GM23338 (cell line): ENCODE measurements at regions not wholly inside any gene's neighbourhood (a gene's known extent, or its start where the extent isn't known, plus 50 kb on each side); places are given as distances from the start of the nearest gene placed in this dataset.

ENCODE experiments used
- ATAC-seq: fragments of 200-7000 bp; cut with Tn5 transposase; 3 replicates; pipeline ENCODE4 v1.9.1; 2020
- DNase-seq: peaks from one replicate; pipeline ENCODE4 v3.0.0-alpha.2; 2015; ENCODE audit warnings: low spot score
- H2AFZ ChIP-seq: fragments of 200-600 bp; sonication (generic); 2 replicates; pipeline ENCODE4 v1.8.0; 2016; ENCODE audit warnings: antibody characterized with exemption, mild to moderate bottlenecking, moderate library complexity
- H3F3A ChIP-seq: fragments of 200-600 bp; sonication (generic); replicated peaks from 2 replicates; pipeline ENCODE4 v1.8.0; 2017; ENCODE audit warnings: antibody characterized with exemption, mixed run types, low read depth
- H3K27ac ChIP-seq: fragments of 200-600 bp; sonication (generic); 2 replicates; pipeline ENCODE4 v1.6.1; 2016; ENCODE audit warnings: low read depth
- H3K27me3 ChIP-seq: fragments of 200-600 bp; sonication (generic); 2 replicates; pipeline ENCODE4 v1.8.0; 2016; ENCODE audit warnings: mild to moderate bottlenecking, mixed run types, moderate library complexity; ENCODE audit not compliant: insufficient read depth
- H3K36me3 ChIP-seq: fragments of 200-600 bp; sonication (generic); 2 replicates; pipeline ENCODE4 v1.8.0; 2016; ENCODE audit warnings: mild to moderate bottlenecking; ENCODE audit not compliant: insufficient read depth
- H3K4me1 ChIP-seq: fragments of 200-600 bp; sonication (generic); 2 replicates; pipeline ENCODE4 v1.8.0; 2016; ENCODE audit warnings: mild to moderate bottlenecking, moderate library complexity; ENCODE audit not compliant: insufficient read depth
- H3K4me2 ChIP-seq: fragments of 200-600 bp; sonication (generic); 2 replicates; pipeline ENCODE4 v1.7.1; 2017; ENCODE audit warnings: mixed run types
- H3K4me3 ChIP-seq: fragments of 200-600 bp; sonication (generic); 2 replicates; pipeline ENCODE4 v1.6.1; 2016; ENCODE audit warnings: mixed run types
- H3K79me2 ChIP-seq: fragments of 200-600 bp; sonication (generic); replicated peaks from 2 replicates; pipeline ENCODE4 v1.8.0; 2017; ENCODE audit warnings: mild to moderate bottlenecking; ENCODE audit not compliant: insufficient read depth
- H3K9me2 ChIP-seq: fragments of 200-600 bp; sonication (generic); 2 replicates; pipeline ENCODE4 v1.8.0; 2017; ENCODE audit not compliant: insufficient read depth
- H4K20me1 ChIP-seq: fragments of 200-600 bp; sonication (generic); replicated peaks from 2 replicates; pipeline ENCODE4 v1.8.0; 2017; ENCODE audit warnings: mild to moderate bottlenecking; ENCODE audit not compliant: insufficient read depth
- H3K27ac Mint-ChIP-seq: 2 replicates; pipeline ENCODE4 v1.8.0; 2020; ENCODE audit warnings: inconsistent platforms, mild to moderate bottlenecking, moderate library complexity, mixed read lengths
- H3K27me3 Mint-ChIP-seq: 3 replicates; pipeline ENCODE4 v1.8.0; 2022; ENCODE audit warnings: low read depth, mild to moderate bottlenecking, moderate library complexity, mixed read lengths, inconsistent platforms; ENCODE audit not compliant: insufficient read depth, poor library complexity
- H3K36me3 Mint-ChIP-seq: 3 replicates; pipeline ENCODE4 v1.8.0; 2021; ENCODE audit warnings: low read depth, mild to moderate bottlenecking, inconsistent platforms, moderate library complexity, mixed read lengths
- H3K4me1 Mint-ChIP-seq: 3 replicates; pipeline ENCODE4 v1.8.0; 2020; ENCODE audit warnings: mild to moderate bottlenecking, inconsistent platforms, mixed read lengths
- H3K4me3 Mint-ChIP-seq: 3 replicates; pipeline ENCODE4 v1.8.0; 2021; ENCODE audit warnings: moderate library complexity, mild to moderate bottlenecking, inconsistent platforms, mixed read lengths
- H3K9me3 Mint-ChIP-seq: 3 replicates; pipeline ENCODE4 v1.8.0; 2020; ENCODE audit warnings: moderate library complexity, mild to moderate bottlenecking, inconsistent platforms, mixed read lengths
- CREB1 ChIP-seq: fragments of 250-450 bp; sonication (Bioruptor Pico); IDR thresholded peaks from 2 replicates; pipeline ENCODE4 v1.5.0; 2020; ENCODE audit warnings: low read depth, mild to moderate bottlenecking, moderate library complexity
- CTCF ChIP-seq, 2 experiments: fragments of 200-600 bp in 1 of 2; sonication (generic) in 1 of 2; conservative IDR thresholded peaks; 2 replicates each; pipeline versions ENCODE4 v1.5.1 to v1.6.1; 2016 to 2017; ENCODE audit warnings: antibody characterized with exemption in 2 of 2, low read depth in 2 of 2, mild to moderate bottlenecking in 2 of 2, moderate library complexity in 1 of 2
- ETS1 ChIP-seq: IDR thresholded peaks from 2 replicates; pipeline ENCODE4 v1.6.1; 2016; ENCODE audit warnings: antibody characterized with exemption
- EZH2 ChIP-seq: fragments of 200-600 bp; sonication (generic); IDR thresholded peaks from one replicate; pipeline ENCODE4 v1.8.0; 2017; ENCODE audit warnings: antibody characterized with exemption, mild to moderate bottlenecking, low read depth; ENCODE audit not compliant: unreplicated experiment
- EZH2phosphoT487 ChIP-seq: fragments of 200-600 bp; sonication (generic); IDR thresholded peaks from one replicate; pipeline ENCODE4 v1.8.1; 2018; ENCODE audit warnings: antibody characterized with exemption; ENCODE audit not compliant: unreplicated experiment
- JUNB ChIP-seq: IDR thresholded peaks from one replicate; pipeline ENCODE4 v1.6.1; 2016; ENCODE audit warnings: antibody characterized with exemption; ENCODE audit not compliant: unreplicated experiment
- NANOG ChIP-seq: IDR thresholded peaks from 2 replicates; pipeline ENCODE4 v1.6.1; 2016; ENCODE audit warnings: antibody characterized with exemption, borderline replicate concordance
- POLR2AphosphoS5 ChIP-seq: IDR thresholded peaks from 2 replicates; pipeline ENCODE4 v1.6.1; 2016; ENCODE audit warnings: antibody characterized with exemption, low read depth
- REST ChIP-seq: IDR thresholded peaks from one replicate; pipeline ENCODE4 v1.6.1; 2018; ENCODE audit warnings: antibody characterized with exemption; ENCODE audit not compliant: unreplicated experiment
- STAT1 ChIP-seq: IDR thresholded peaks from one replicate; pipeline ENCODE4 v1.6.1; 2016; ENCODE audit warnings: antibody characterized with exemption; ENCODE audit not compliant: unreplicated experiment
- ZNF114 ChIP-seq: fragments of 250-450 bp; sonication (Bioruptor Pico); IDR thresholded peaks from 2 replicates; pipeline ENCODE4 v1.5.0; 2020; ENCODE audit warnings: mild to moderate bottlenecking, moderate library complexity
- ZNF331 ChIP-seq: fragments of 250-450 bp; sonication (Bioruptor Pico); IDR thresholded peaks from 2 replicates; pipeline ENCODE4 v1.5.0; 2020; ENCODE audit warnings: low read depth, mild to moderate bottlenecking, moderate library complexity
- ZNF462 ChIP-seq: fragments of 250-450 bp; sonication (Bioruptor Pico); IDR thresholded peaks from 2 replicates; pipeline ENCODE4 v1.5.0; 2020; ENCODE audit warnings: mild to moderate bottlenecking, moderate library complexity

GRCh38 chr6:148086386-148086785, 256.3 kb upstream of the SASH1 start:
- Mint-ChIP-seq H3K36me3 (peaks cover 8% of the 10 kb centered on the region; the same call in 2 of the 3 replicates), H3K27me3 (no peaks in the 10 kb centered on the region), H3K9me3 (peaks cover 6% of the 10 kb centered on the region; the same call in 2 of the 3 replicates), H3K4me3 (no peak overlapping the region), H3K27ac (no peak overlapping the region), H3K4me1 (peaks cover 4% of the 10 kb centered on the region; the same call in 2 of the 3 replicates)
- Histone ChIP-seq H3F3A (no peaks in the 10 kb centered on the region), H3K27ac (no peak overlapping the region), H4K20me1 (no peaks in the 10 kb centered on the region), H2AFZ (no peak overlapping the region), H3K4me3 (no peak overlapping the region), H3K4me2 (no peak overlapping the region), H3K4me1 (no peaks in the 10 kb centered on the region), H3K27me3 (no peaks in the 10 kb centered on the region), H3K36me3 (no peaks in the 10 kb centered on the region), H3K9me2 (no peaks in the 10 kb centered on the region; the same call in 1 of the 2 replicates), H3K79me2 (no peaks in the 10 kb centered on the region)
- no peak for TF ChIP-seq NANOG
- no peak for TF ChIP-seq JUNB
- no peak for TF ChIP-seq EZH2phosphoT487
- no peak for TF ChIP-seq CTCF (conservative IDR thresholded peaks at IDR 0.05; ENCODE audit: low read depth in 2 of 2)
- no peak for TF ChIP-seq POLR2AphosphoS5
- TF ChIP-seq ZNF114 (CRISPR knock-in tag) = no peak
- no peak for TF ChIP-seq EZH2
- TF ChIP-seq CREB1 = no peak
- TF ChIP-seq ETS1 = no peak
- no peak for TF ChIP-seq STAT1
- TF ChIP-seq ZNF462 (CRISPR knock-in tag) = no peak
- TF ChIP-seq ZNF331 (CRISPR knock-in tag) = no peak
- no peak for TF ChIP-seq REST
- ATAC-seq = no peak
- no peak for DNase-seq
